Hepatocyte (in vitro differentiated cells): ENCODE measurements at regions not wholly inside any gene's neighbourhood (a gene's known extent, or its start where the extent isn't known, plus 50 kb on each side); places are given as distances from the start of the nearest gene placed in this dataset.

Experiments used
- EZH2 ChIP-seq: fragments of 200-600 bp; sonication (generic); IDR thresholded peaks from 2 replicates; pipeline ENCODE4 v1.6.1; 2016; ENCODE audit warnings: antibody characterized with exemption, mild to moderate bottlenecking, borderline replicate concordance
- TF ChIP-seq, protein P1 (sequence below): fragments of 200-600 bp; sonication (generic); IDR thresholded peaks from 2 replicates; pipeline ENCODE4 v1.5.1; 2016; ENCODE audit warnings: antibody characterized with exemption, mild to moderate bottlenecking; ENCODE audit not compliant: poor library complexity

DNA sequence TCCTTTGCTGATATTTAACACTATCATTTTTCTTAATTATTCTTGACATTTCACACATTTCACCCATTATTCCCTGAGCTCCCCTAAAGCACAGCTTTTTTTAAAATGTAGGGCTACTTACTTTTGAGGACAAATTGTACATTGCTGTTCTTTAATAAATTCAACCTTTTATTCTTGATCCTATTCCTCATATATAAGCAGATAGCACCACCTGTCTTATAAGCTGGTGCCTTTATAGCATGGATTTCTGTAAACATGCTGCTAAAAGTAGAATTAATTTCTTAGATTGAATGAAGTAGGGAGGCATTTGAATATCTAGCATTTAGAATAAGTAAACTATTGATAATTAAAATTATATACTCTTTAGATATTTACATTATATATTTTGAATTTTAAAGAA lies 603.4 kb upstream of the PCDH9 start:
- TF ChIP-seq, protein P1, sequence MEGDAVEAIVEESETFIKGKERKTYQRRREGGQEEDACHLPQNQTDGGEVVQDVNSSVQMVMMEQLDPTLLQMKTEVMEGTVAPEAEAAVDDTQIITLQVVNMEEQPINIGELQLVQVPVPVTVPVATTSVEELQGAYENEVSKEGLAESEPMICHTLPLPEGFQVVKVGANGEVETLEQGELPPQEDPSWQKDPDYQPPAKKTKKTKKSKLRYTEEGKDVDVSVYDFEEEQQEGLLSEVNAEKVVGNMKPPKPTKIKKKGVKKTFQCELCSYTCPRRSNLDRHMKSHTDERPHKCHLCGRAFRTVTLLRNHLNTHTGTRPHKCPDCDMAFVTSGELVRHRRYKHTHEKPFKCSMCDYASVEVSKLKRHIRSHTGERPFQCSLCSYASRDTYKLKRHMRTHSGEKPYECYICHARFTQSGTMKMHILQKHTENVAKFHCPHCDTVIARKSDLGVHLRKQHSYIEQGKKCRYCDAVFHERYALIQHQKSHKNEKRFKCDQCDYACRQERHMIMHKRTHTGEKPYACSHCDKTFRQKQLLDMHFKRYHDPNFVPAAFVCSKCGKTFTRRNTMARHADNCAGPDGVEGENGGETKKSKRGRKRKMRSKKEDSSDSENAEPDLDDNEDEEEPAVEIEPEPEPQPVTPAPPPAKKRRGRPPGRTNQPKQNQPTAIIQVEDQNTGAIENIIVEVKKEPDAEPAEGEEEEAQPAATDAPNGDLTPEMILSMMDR: peak; percentile 25
- no peak for TF ChIP-seq EZH2
